ENCODE measurements at regions not wholly inside any gene's neighbourhood (a gene's known extent, or its start where the extent isn't known, plus 50 kb on each side); places are given as distances from the start of the nearest gene placed in this dataset.

DNA sequence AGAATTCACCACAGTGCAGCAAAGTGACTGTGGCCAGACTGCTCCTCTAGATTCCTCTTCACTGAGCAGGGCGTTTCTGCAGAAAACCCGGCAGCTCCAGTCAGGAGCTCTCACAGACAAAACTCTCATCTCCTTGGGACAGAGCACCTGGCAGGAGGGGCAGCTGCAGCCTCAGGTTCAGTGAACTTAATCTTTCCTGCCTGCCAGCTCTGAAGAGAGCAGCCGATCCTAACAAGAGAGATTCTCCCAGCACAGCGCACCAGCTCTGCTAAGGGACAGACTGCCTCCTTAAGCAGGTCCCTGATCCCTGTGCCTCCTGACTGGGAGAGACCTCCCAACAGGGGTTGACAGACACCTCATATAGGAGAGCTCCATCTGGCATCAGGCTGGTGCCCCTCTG, 1065.5 kb downstream of the GRIK2 start:
- TF ChIP-seq CTCF (IDR thresholded peaks at IDR 0.05), result no peak
- TF ChIP-seq POLR2AphosphoS5 (IDR thresholded peaks at IDR 0.05), result no peak
- TF ChIP-seq POLR2A (IDR thresholded peaks at IDR 0.05), result no peak
